Duodenal mucosa (tissue), 2 donors: ENCODE measurements at regions not wholly inside any gene's neighbourhood (a gene's known extent, or its start where the extent isn't known, plus 50 kb on each side); places are given as distances from the start of the nearest gene placed in this dataset.

Experiments used
- H3K27ac ChIP-seq: one replicate; pipeline ENCODE4 v1.7.0; 2013; ENCODE audit warnings: low read depth, low read length
- H3K27me3 ChIP-seq, 2 donors: one replicate each; pipeline ENCODE4 v1.7.0; 2013; ENCODE audit warnings: low read length in 2 of 2, control low read depth in 1 of 2; ENCODE audit not compliant: insufficient read depth in 2 of 2, control insufficient read depth in 1 of 2
- H3K36me3 ChIP-seq, 2 donors: one replicate each; pipeline ENCODE4 v1.7.0; 2013; ENCODE audit warnings: low read length in 2 of 2, control low read depth in 1 of 2; ENCODE audit not compliant: insufficient read depth in 2 of 2, control insufficient read depth in 1 of 2
- H3K4me1 ChIP-seq, 2 donors: one replicate each; pipeline ENCODE4 v1.7.0; 2013; ENCODE audit warnings: low read length in 2 of 2, control low read depth in 1 of 2; ENCODE audit not compliant: insufficient read depth in 2 of 2, control insufficient read depth in 1 of 2
- H3K4me3 ChIP-seq, 2 donors: one replicate each; pipeline ENCODE4 v1.7.0; 2013; ENCODE audit warnings: low read length in 2 of 2, low read depth in 1 of 2
- H3K9ac ChIP-seq, 2 donors: one replicate each; pipeline ENCODE4 v1.7.0; 2013; ENCODE audit warnings: low read length in 2 of 2, low read depth in 1 of 2
- H3K9me3 ChIP-seq, 2 donors: one replicate each; pipeline ENCODE4 v1.7.0; 2013; ENCODE audit warnings: low read length in 2 of 2, control low read depth in 1 of 2; ENCODE audit not compliant: control insufficient read depth in 1 of 2

DNA sequence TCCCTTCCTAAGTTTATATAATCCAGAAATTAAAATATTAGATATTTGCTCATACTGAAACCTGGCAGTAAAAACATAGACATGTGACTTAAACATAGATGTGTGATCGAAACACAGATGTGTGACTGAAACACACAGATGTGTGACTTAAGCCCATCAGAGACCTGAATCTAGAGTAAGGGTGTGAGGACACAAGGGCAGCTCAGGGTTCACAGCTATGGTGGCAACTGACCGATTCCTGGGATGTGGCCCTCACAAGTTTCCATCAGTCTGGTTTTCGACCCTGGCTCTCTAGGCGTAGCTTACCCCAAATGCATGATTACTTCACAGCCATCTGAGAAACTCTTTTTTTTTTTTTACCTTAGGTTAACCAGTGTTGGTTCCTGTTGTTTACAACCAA is 137.0 kb downstream of the NRN1 start:
- Histone ChIP-seq H3K4me3 (no peak overlapping the region), H3K27me3 (no peaks in the 10 kb centered on the region), H3K9me3 (no peaks in the 10 kb centered on the region), H3K27ac (no peak overlapping the region), H3K36me3 (no peaks in the 10 kb centered on the region), H3K9ac (no peak overlapping the region), H3K4me1 (peaks cover 0 to 6% of the 10 kb centered on the region in 2 donors)

DNA sequence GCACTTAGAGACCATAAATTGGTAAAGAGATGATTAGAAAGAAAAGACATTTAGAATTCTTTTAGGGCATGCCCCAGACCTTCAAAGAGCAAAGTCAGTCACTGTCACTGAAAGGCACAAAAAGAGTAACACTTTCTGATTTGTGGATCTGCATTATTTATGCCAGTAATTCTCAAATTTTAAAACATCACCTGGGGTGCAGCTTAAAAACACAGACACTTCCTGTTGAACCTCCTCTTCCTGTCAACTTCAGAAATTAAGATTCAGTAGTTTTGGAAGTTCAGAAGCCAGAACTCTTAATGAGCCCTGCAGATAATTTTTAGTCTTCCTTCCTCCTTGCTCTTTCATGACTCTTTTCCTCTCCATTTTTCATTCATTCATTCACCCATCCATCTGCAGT is 137.5 kb downstream of the NRN1 start:
- no peak overlapping the region for H3K27ac ChIP-seq
- peaks cover 0 to 6% of the 10 kb centered on the region in 2 donors for H3K4me1 ChIP-seq
- H3K36me3 ChIP-seq = no peaks in the 10 kb centered on the region
- no peak overlapping the region for H3K9ac ChIP-seq
- H3K4me3 ChIP-seq = no peak overlapping the region
- H3K27me3 ChIP-seq = no peaks in the 10 kb centered on the region
- H3K9me3 ChIP-seq = no peaks in the 10 kb centered on the region

DNA sequence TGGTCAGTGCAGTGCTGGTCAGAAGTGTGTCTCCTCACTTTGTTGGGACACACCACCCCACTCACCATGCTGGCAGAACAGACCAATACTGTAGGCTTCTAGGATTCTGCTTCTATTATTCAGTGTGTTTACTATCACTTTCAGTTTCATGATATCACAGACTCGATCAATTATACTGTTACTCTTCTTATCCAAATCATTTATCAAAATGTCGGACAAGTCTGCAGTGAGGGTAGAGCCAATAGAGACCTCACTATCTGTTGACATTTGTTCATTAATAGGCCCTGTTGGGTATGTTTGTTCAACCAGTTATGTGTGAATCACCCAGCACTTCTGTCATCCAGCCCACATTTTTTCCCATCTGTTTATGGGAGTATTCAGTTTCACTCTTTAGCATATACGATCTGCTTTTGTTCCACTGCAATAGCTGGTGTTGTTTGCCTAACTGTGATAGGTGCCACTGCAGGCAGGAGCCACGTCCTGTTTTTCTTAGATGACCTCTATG is 140.1 kb downstream of the NRN1 start:
- H3K4me3 ChIP-seq = peak overlapping the region; percentile 63 to 67
- no peaks in the 10 kb centered on the region for H3K9me3 ChIP-seq
- peaks cover 0 to 6% of the 10 kb centered on the region in 2 donors for H3K4me1 ChIP-seq
- H3K27me3 ChIP-seq = no peaks in the 10 kb centered on the region
- no peak overlapping the region for H3K27ac ChIP-seq
- peak overlapping the region; percentile 12 to 39 for H3K9ac ChIP-seq
- H3K36me3 ChIP-seq = no peaks in the 10 kb centered on the region

DNA sequence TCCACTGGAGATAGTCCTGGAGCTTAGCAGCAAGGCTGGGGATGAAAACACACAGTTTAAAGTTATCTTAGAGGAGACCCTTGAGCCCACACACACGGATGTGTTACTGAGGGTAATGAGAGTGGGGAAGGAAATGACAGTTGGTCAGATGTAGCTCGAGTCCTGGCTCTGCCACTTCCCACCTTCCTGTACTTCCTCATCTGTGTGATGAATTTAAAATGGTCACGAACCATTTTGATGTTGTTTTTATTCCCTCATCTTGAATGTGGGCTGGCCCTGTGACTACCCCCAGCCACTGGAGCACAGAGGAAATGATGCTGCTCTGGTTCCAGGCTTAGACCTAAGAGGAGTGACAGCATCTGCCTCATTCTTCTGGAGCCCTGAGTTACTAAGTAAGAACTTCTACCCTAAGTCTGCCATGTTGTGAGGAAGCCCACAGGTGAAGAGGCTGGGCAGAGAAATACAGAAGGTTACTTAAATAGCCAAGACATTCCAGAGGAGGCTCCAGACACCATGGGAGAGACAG is 141.2 kb downstream of the NRN1 start:
- no peak overlapping the region for H3K4me3 ChIP-seq
- no peaks in the 10 kb centered on the region for H3K36me3 ChIP-seq
- H3K9ac ChIP-seq = no peak overlapping the region
- peaks cover 0 to 6% of the 10 kb centered on the region in 2 donors for H3K4me1 ChIP-seq
- no peaks in the 10 kb centered on the region for H3K27me3 ChIP-seq
- H3K27ac ChIP-seq = no peak overlapping the region
- no peaks in the 10 kb centered on the region for H3K9me3 ChIP-seq

- Histone ChIP-seq H3K4me1 (no peaks in the 10 kb centered on the region), H3K36me3 (no peaks in the 10 kb centered on the region), H3K9me3 (no peaks in the 10 kb centered on the region), H3K9ac (no peak overlapping the region), H3K27me3 (no peaks in the 10 kb centered on the region), H3K27ac (no peak overlapping the region), H3K4me3 (no peak overlapping the region)
These were observed 145.9 kb downstream of the NRN1 start for GRCh38 chr6:5860849-5861248.

DNA sequence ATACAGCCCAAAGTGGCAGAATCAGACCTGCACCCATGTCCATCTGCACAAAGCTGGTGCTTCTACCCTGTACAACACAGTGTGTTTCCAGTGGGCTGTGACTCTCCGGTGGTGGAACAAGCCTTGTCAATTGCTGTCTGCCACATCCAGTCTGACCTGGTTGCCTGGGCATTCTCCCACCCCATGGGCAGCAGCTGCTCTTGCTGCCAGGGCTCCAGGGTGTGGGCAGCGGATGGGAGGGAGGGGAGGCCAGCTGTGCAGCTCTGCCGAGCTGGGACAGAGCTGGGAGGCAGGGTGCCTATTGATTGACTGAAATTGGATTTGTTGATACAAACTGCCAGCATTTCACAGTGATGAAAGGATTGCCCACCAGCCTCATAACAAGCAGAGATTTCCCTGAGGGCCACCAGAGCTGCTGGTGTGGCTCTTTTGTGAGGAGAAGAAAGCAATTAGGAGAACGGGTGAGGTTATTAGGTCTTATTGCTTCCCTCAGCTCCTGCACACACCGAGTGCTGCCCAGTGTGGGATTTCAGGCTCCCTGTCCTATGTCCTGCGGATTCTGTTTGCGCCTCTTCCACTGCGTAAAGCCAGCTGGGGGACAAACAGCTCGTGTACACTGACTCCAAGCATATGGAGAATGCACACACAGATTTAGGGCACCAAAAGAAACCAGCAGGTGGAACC is 150.8 kb downstream of the NRN1 start:
- H3K27me3 ChIP-seq = peaks cover 0 to under 1% of the 10 kb centered on the region in 2 donors
- no peaks in the 10 kb centered on the region for H3K36me3 ChIP-seq
- H3K4me3 ChIP-seq = no peak overlapping the region
- peaks cover 3 to 5% of the 10 kb centered on the region in 2 donors for H3K4me1 ChIP-seq
- no peak overlapping the region for H3K9ac ChIP-seq
- no peaks in the 10 kb centered on the region for H3K9me3 ChIP-seq
- H3K27ac ChIP-seq = no peak overlapping the region

DNA sequence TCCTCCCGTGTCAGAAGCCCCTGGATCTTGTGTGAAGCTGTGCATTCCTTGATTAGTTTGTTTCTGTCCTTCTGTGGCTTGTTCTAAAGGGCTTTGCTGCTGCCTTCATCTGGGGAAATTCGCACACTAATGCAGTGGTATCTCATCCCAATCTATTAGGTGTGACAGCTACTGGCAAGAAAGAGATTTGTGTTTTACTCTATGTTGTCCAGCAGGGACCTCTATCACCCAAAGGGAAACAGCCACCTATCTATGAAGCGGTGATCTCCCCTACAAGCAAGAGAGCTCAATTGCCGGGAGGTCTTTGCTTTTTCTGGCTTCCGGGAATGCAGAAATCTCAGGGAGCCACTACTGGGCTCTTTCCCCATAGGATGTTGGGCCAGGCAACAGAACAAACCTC is 151.8 kb downstream of the NRN1 start:
- H3K27ac ChIP-seq = no peak overlapping the region
- peaks cover 3 to 9% of the 10 kb centered on the region in 2 donors for H3K4me1 ChIP-seq
- H3K36me3 ChIP-seq = no peaks in the 10 kb centered on the region
- H3K4me3 ChIP-seq = no peak overlapping the region
- H3K9ac ChIP-seq = no peak overlapping the region
- H3K27me3 ChIP-seq = peaks cover 3% of the 10 kb centered on the region in 2 donors
- no peaks in the 10 kb centered on the region for H3K9me3 ChIP-seq

GRCh38 chr6:5851261-5851757 is 155.4 kb downstream of the NRN1 start:
- Histone ChIP-seq H3K27me3 (peaks cover 3 to 6% of the 10 kb centered on the region in 2 donors), H3K4me1 (peaks cover 3 to 9% of the 10 kb centered on the region in 2 donors), H3K36me3 (no peaks in the 10 kb centered on the region), H3K9ac (peak overlapping the region; percentile 36 to 74), H3K9me3 (no peaks in the 10 kb centered on the region), H3K27ac (no peak overlapping the region), H3K4me3 (peak overlapping the region; percentile 64 to 74)

DNA sequence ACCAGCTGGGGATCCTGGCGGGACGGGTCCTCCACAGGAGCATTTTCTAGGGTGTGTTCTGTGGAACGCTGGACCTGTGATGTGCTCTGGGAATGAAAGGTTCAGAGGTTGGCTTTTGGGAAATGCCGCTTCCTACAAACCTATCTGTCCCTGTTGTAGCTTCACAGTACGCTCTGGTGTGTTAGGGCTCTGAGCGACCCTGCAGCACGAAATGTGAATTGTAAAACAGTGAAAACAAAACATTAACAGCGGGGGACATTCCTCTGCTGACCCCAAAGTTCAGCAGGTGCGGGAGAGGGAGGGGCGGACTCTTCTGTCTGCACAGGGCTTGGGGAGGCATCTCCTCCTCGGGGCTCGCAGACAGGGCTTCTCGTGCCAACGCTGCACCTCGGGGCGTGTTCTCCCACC is 155.9 kb downstream of the NRN1 start:
- peak overlapping the region; percentile 64 to 74 for H3K4me3 ChIP-seq
- H3K27me3 ChIP-seq = peaks cover 3 to 6% of the 10 kb centered on the region in 2 donors
- no peaks in the 10 kb centered on the region for H3K9me3 ChIP-seq
- peaks cover 3 to 9% of the 10 kb centered on the region in 2 donors for H3K4me1 ChIP-seq
- no peaks in the 10 kb centered on the region for H3K36me3 ChIP-seq
- H3K27ac ChIP-seq = no peak overlapping the region
- H3K9ac ChIP-seq = peak overlapping the region; percentile 36 to 59

- Histone ChIP-seq H3K4me3 (no peak overlapping the region), H3K9ac (no peak overlapping the region), H3K27ac (no peak overlapping the region), H3K36me3 (no peaks in the 10 kb centered on the region), H3K9me3 (peaks cover 0 to 4% of the 10 kb centered on the region in 2 donors), H3K4me1 (peaks cover 3 to 9% of the 10 kb centered on the region in 2 donors), H3K27me3 (peaks cover 3 to 6% of the 10 kb centered on the region in 2 donors)
These were observed 159.8 kb downstream of the NRN1 start for GRCh38 chr6:5846889-5847288.
